ENCODE measurements at regions not wholly inside any gene's neighbourhood (a gene's known extent, or its start where the extent isn't known, plus 50 kb on each side); places are given as distances from the start of the nearest gene placed in this dataset.
A peak's percentile ranks its signal among the peaks of the same experiment; 100 is the strongest.

DNA sequence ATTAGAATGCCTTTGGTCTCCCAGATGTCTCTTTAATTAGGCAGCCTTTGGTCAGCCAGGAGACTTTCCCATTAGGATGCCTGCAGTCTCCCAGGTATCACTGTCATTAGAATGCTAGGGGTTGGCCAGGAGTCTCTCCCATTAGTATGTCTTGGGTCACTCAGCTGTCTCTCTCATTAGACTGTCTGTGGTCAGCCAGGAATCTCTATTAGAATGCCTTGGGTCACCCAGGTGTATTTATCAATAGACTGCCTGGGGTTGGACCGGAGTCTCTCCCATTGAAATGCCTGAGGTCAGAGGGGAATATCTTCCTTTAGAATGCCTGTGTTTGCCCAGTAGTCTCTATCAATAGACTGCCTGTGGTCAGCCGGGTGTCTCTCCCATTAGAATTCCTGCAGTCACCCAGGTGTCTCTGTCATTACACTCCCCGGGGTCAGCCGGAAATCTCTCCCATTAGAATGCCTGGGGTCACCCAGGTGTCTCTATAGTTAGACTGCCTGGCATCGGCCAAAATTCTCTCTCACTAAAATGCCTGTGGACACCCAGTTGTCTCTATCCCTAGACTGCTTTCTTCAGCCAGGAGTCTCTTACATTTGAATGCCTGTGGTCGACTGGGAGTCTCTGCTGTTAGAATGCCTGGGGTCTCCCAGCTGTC is 1460.3 kb downstream of the UQCRFS1 start:
- WGBS, 10 experiments: 20 to 100% (median 67%) methylated on average over 1 to 4 of the region's 6 CpGs; no CpG with 5 or more reads in 3 of the 10 experiments
- no peak overlapping the region for H3K4me3 ChIP-seq
- no peak overlapping the region for H3K27ac ChIP-seq
- ATAC-seq (replicated peaks in 6 of 8): peak in 1 of 8 experiments; percentile 11
- H3K4me1 ChIP-seq (replicated peaks in 1 of 2): peaks cover 0 to 1% of the 10 kb centered on the region in 2 donors
- in situ Hi-C loops (cut with MboI; ENCODE audit: low pct_unique_long_range_greater_than_20kb in 2 of 9, low sequenced_read_pairs in 9 of 9, unreplicated experiment in 9 of 9): no loop called here

DNA sequence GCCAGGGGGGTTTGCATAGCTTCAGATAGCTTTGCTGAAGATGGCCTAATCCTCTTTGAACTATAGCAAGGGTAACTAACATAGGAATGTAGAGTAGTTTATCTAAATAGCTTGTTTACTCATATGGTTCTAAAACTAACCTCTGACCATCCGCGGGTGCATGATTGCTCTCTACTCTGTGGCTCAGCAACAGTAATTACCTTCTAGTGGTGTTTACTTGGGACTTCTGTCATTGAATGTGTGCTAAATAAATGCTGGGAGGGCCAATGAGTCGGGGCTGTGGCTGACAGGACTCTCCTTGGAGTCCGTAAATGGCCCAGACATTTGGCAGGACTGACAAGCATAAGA is 1461.9 kb downstream of the UQCRFS1 start:
- peaks cover 0 to 5% of the 10 kb centered on the region in 2 donors for H3K4me1 ChIP-seq (replicated peaks in 1 of 2)
- in situ Hi-C loops (cut with MboI; ENCODE audit: low pct_unique_long_range_greater_than_20kb in 2 of 9, low sequenced_read_pairs in 9 of 9, unreplicated experiment in 9 of 9): no loop called here
- 43 to 88% (median 67%) methylated on average over 1 to 4 of the region's 4 CpGs; no CpG with 5 or more reads in 2 of the 10 experiments for WGBS, 10 experiments
- H3K4me3 ChIP-seq: no peak overlapping the region
- H3K27ac ChIP-seq: no peak overlapping the region
- ATAC-seq (replicated peaks in 6 of 8): no peak

DNA sequence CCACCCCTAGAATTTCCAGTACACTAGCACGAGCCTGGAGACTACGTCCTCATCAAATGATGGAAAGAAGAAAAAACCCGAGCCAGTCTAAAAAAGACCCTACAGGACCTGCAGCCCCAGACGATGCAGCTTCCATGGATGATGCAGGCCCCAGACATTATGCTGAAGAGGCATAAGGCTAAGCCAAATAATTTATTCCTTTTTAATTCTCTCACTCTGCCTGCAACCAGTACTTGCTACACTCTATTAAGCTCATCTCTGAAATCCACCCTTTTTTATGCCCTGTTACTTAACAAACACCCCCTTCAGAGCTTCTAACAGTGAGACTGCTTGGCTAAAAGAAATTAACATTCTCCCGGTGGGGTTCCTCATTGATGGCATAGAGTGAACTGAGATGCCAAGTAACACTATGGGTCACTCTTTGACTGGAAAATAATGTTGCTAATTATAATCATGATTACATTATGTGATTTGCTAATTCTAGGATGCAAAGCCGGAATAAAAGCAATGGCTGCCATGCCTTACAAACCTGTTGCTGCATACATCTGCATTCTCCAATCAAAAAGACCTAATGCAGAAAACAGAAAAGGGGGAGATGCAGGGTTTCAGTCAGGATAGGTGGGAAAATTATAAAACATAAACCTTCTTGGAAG is 1462.4 kb downstream of the UQCRFS1 start:
- H3K4me3 ChIP-seq: no peak overlapping the region
- in situ Hi-C loops (cut with MboI; ENCODE audit: low pct_unique_long_range_greater_than_20kb in 2 of 9, low sequenced_read_pairs in 9 of 9, unreplicated experiment in 9 of 9): no loop called here
- no peak overlapping the region for H3K27ac ChIP-seq
- peak in 6 of 8 experiments; percentile 30 to 72 (median 58) for ATAC-seq (replicated peaks in 6 of 8)
- WGBS, 10 experiments: 37 to 81% (median 58%) methylated on average over 2 to 6 of the region's 6 CpGs
- H3K4me1 ChIP-seq (replicated peaks in 1 of 2): peaks cover 0 to 5% of the 10 kb centered on the region in 2 donors

DNA sequence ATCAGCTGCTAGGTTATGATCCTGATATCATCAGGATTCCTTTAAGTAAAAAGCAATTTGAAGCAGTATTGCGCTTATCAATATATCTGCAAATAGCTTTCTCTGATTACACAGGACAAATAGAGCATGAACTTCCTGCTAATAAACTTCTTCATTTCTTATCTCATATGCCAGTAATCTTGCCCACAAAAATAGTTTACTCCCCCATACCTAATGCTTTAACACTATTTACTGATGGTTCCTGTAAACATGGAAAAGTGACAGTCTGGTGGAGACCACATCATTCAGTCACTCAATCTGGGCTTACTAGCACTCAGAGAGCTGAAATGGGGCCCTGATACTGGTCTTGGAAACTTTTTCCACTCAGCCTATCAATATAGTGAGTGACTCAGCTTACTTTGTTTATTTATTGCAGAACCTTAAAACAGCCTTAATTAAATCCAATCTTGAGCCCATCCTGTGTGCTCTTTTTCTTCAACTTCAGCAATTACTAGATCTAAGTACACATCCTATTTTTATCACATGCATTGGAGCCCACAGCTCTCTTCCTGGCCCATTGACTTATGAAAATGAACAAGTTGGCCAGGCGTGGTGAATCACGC is 1464.3 kb downstream of the UQCRFS1 start:
- in situ Hi-C loops (cut with MboI; ENCODE audit: low pct_unique_long_range_greater_than_20kb in 2 of 9, low sequenced_read_pairs in 9 of 9, unreplicated experiment in 9 of 9): no loop called here
- WGBS, 10 experiments: 88 to 100% (median 100%) methylated on average over 2 to 3 of the region's 3 CpGs; no CpG with 5 or more reads in 3 of the 10 experiments
- Histone ChIP-seq H3K4me1 (replicated peaks in 1 of 2) (peaks cover 0 to 5% of the 10 kb centered on the region in 2 donors), H3K27ac (no peak overlapping the region), H3K4me3 (no peak overlapping the region)
- no peak for ATAC-seq (replicated peaks in 6 of 8)

DNA sequence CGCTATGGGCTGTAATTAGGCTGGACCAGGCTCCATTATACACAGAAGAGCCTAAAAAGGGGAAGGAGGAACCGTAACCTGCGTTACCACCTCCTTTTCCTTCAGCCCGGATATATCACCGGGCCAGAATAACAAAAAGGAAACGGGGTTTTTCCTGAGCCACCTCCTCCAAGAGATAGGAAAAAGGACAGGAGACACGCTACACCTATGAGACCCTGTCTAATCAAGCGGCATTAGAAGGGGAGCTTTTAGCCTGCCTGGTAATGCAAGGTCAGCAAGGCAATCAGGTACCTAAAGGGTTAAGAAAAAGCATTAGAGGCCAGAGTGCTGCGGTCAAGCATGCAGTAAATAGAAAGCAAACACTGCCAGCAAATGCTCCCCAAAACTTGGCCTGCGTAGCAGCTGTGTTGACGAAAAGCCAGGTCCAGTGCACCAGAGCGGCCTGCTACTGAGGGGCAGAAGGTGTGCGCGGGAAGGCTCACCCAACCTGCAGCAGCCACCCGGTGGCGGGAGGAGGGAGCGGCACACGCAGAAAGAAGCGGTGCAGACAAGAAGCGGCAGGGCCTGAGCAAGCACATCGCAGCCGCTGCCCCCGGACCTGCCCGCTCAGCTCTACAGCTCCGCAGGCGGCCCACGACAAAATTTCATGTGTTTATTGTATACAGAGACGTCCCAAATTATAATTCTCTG is 1466.1 kb downstream of the UQCRFS1 start:
- peak in 7 of 8 experiments; percentile 36 to 83 (median 70) for ATAC-seq (replicated peaks in 6 of 8)
- H3K4me3 ChIP-seq: peak overlapping the region in 1 of 5 donors; percentile 8
- H3K27ac ChIP-seq: no peak overlapping the region
- 0 to 78% (median 46%) methylated on average over 1 to 20 of the region's 28 CpGs; no CpG with 5 or more reads in 1 of the 10 experiments for WGBS, 10 experiments
- H3K4me1 ChIP-seq (replicated peaks in 1 of 2): peaks cover 0 to 5% of the 10 kb centered on the region in 2 donors
- in situ Hi-C loops (cut with MboI; ENCODE audit: low pct_unique_long_range_greater_than_20kb in 2 of 9, low sequenced_read_pairs in 9 of 9, unreplicated experiment in 9 of 9): no loop called here

DNA sequence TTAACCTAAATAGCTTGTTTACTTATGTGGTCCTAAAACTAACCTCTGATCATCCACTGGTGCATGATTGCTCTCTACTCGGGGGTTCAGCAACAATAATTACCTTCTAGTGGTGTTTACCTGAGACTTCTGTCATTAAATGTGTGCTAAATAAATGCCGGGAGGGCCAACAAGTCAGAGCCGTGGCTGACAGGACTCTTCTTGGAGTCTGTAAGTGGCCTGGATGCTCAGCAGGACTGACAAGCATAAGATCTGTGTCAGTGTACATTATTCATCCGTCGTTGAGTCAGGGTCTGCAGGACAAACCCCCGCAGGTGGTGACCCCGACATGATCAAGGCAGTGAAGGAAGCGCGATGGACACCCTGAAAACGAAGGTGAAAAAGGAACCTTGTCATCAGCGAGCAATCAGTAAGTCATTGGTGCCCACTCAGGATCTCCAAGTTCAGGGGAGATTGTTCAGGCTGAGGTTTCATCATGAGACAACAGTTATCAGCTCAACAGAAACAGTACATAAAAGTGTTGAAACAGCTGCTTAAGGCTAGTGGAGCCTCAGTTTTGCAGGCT is 1466.9 kb downstream of the UQCRFS1 start:
- peaks cover 0 to 5% of the 10 kb centered on the region in 2 donors for H3K4me1 ChIP-seq (replicated peaks in 1 of 2)
- in situ Hi-C loops (cut with MboI; ENCODE audit: low pct_unique_long_range_greater_than_20kb in 2 of 9, low sequenced_read_pairs in 9 of 9, unreplicated experiment in 9 of 9): no loop called here
- H3K4me3 ChIP-seq: no peak overlapping the region
- no peak overlapping the region for H3K27ac ChIP-seq
- 67 to 100% (median 79%) methylated on average over 1 to 6 of the region's 11 CpGs; no CpG with 5 or more reads in 3 of the 10 experiments for WGBS, 10 experiments
- no peak for ATAC-seq (replicated peaks in 6 of 8)

DNA sequence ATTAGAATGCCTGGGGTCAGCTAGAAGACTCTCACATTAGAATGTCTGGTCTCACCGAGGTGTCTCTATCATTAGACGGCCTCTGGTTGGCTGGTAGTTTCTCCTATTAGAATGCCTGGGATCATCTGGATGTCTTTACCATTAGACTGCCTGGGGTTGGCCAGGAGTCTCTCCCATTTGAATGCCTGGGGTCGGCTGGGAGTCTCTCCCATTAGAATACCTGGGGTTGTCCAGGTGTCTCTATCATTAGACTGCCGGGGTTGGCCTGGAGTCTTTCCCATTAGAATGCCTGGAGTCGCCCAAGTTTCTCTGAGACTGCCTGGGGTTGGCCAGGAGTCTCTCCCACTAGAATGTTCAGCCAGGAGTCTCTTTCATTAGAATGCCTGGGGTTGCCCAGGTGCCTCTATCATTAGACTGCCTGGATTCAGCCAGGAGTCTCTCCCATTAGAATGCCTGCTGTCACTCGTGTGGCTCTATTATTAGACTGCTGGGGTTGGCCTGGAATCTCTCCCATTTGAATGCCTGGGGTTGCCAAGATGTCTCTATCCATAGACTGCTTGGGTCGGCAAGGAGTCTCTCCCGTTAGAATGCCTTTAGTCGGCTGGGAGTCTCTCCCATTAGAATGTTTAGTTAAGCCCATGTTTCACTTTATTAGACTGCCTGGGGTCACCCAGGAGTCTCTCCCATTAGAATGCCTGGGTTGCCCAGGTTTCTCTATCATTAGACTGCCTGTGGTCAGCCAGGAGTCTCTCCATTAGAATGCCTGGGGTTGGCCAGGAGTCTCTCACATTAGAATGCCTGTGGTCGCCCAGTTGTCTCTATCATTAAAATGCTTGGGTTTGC is 1467.8 kb downstream of the UQCRFS1 start:
- H3K27ac ChIP-seq: no peak overlapping the region
- in situ Hi-C loops (cut with MboI; ENCODE audit: low pct_unique_long_range_greater_than_20kb in 2 of 9, low sequenced_read_pairs in 9 of 9, unreplicated experiment in 9 of 9): no loop called here
- H3K4me3 ChIP-seq: no peak overlapping the region
- H3K4me1 ChIP-seq (replicated peaks in 1 of 2): peaks cover 0 to 5% of the 10 kb centered on the region in 2 donors
- WGBS, 10 experiments: 75 to 100% (median 82%) methylated on average over 1 to 5 of the region's 10 CpGs; no CpG with 5 or more reads in 4 of the 10 experiments
- ATAC-seq (replicated peaks in 6 of 8): peak in 2 of 8 experiments; percentile 13 to 87

DNA sequence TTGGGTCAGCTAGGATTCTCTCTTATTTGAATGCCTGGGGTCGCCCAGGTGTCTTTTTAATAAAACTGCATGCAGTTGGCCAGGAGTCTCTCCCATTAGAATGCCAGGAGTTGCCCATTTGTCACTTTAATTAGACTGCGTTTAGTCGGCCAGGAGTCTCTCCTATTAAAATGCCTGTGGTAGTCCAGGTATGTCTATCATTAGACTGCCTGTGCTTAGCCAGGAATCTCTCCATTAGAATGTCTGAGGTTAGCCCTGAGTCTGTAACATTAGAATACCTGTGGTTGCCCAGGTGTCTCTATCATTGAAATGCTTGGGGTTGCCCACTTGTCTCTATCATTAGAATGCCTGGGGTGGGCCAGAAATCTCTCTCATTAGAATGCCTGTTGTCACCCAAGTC is 1470.9 kb downstream of the UQCRFS1 start:
- ATAC-seq (replicated peaks in 6 of 8): no peak
- Histone ChIP-seq H3K4me1 (replicated peaks in 1 of 2) (peaks cover 0 to 3% of the 10 kb centered on the region in 2 donors), H3K4me3 (no peak overlapping the region), H3K27ac (no peak overlapping the region)
- in situ Hi-C loops (cut with MboI; ENCODE audit: low pct_unique_long_range_greater_than_20kb in 2 of 9, low sequenced_read_pairs in 9 of 9, unreplicated experiment in 9 of 9): no loop called here
- 17 to 100% (median 55%) methylated on average over 1 to 2 of the region's 3 CpGs; no CpG with 5 or more reads in 6 of the 10 experiments for WGBS, 10 experiments

DNA sequence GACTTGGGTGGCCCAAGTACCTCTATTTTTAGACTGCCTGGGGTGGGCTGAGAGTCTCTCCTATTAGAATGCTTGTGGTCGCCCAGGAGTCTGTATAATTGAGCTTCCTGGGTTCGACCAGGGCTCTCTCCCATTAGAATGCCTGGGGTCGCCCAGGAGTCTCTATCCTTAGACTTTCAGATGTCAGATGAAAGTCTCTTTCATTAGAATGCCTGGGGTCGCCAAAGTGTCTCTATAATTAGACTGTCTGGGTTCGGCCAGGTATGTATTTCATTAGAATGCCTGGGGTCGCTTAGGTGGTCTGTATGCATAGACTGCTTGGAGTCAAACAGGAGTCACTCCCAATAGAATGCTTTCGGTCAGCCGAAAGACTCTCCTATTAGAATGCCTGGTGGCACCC is 1471.7 kb downstream of the UQCRFS1 start:
- Histone ChIP-seq H3K4me3 (no peak overlapping the region), H3K27ac (no peak overlapping the region), H3K4me1 (replicated peaks in 1 of 2) (no peaks in the 10 kb centered on the region)
- in situ Hi-C loops (cut with MboI; ENCODE audit: low pct_unique_long_range_greater_than_20kb in 2 of 9, low sequenced_read_pairs in 9 of 9, unreplicated experiment in 9 of 9): no loop called here
- 40 to 95% (median 85%) methylated on average over 1 to 7 of the region's 8 CpGs; no CpG with 5 or more reads in 6 of the 10 experiments for WGBS, 10 experiments
- no peak for ATAC-seq (replicated peaks in 6 of 8)

DNA sequence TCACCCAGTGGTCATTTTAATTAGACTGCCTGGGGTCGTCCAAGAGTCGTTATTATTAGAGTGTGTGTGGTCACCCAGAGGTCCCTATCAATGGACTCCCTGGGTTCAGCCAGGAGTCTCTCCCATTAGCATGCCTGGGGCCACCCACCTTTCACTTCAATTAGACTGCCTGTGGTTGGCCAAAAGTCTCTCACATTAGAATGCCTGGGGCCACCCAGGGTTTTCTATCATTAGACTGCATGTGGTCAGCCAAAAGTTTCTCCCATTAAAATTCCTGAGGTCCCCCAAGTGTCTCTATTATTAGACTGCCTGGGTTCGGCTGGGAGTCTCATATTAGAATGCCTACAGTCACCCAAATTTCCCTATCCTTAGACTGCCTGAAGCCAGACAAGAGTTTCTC is 1472.6 kb downstream of the UQCRFS1 start:
- Histone ChIP-seq H3K4me3 (no peak overlapping the region), H3K4me1 (replicated peaks in 1 of 2) (no peaks in the 10 kb centered on the region), H3K27ac (no peak overlapping the region)
- in situ Hi-C loops (cut with MboI; ENCODE audit: low pct_unique_long_range_greater_than_20kb in 2 of 9, low sequenced_read_pairs in 9 of 9, unreplicated experiment in 9 of 9): no loop called here
- WGBS, 10 experiments: 57 to 100% (median 92%) methylated on average over 1 to 2 of the region's 3 CpGs; no CpG with 5 or more reads in 4 of the 10 experiments
- ATAC-seq (replicated peaks in 6 of 8): no peak

DNA sequence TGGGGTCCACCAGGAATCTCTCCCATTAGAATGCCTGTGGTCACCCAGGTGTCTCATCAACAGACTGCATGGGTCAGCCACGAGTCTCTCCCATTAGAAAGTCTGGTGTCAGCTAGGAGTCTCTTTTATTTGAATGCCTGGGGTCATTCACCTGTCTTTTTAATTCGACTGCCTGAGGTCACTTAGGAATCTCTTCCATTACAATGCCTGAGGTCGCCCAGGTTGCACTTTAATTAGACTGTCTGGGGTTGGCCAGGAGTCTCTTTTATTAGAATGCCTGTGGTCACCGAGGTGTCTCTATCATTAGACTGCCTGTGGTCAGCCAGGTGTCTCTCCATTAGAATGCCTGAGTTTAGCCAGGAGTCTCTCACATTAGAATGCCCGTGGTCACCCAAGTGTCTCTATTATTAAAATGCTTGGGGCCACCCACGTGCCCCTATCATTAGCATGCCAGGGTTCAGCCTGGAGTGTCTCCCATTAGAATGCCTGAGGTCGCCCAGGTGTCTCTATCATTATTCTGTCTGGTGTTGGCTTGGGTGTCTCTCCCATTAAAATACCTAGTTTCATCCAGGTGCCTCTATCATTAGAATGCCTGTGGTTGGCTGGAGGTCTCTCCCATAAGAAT is 1474.3 kb downstream of the UQCRFS1 start:
- H3K4me1 ChIP-seq (replicated peaks in 1 of 2): no peaks in the 10 kb centered on the region
- in situ Hi-C loops (cut with MboI; ENCODE audit: low pct_unique_long_range_greater_than_20kb in 2 of 9, low sequenced_read_pairs in 9 of 9, unreplicated experiment in 9 of 9): no loop called here
- H3K4me3 ChIP-seq: no peak overlapping the region
- WGBS, 10 experiments: 20 to 100% (median 65%) methylated on average over 1 to 6 of the region's 7 CpGs; no CpG with 5 or more reads in 2 of the 10 experiments
- no peak overlapping the region for H3K27ac ChIP-seq
- no peak for ATAC-seq (replicated peaks in 6 of 8)

DNA sequence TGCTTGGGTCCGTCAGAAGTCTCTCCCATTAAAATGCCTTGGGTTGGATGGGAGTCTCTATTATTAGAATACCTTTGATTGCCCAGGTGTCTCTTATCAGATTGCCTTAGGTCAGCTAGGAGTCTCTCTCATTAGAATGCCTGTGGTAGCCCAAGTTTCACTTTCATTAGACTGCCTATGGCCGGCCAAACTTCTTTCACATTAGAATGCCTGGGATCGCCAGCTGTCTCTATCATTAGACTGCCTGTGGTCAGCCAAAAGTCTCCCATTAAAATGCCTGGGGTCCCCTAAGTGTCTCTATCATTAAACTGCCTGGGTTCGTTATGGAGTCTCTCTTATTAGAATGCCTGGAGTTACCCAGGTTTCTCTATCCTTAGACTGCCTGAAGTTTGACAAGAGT is 1476.7 kb downstream of the UQCRFS1 start:
- in situ Hi-C loops (cut with MboI; ENCODE audit: low pct_unique_long_range_greater_than_20kb in 2 of 9, low sequenced_read_pairs in 9 of 9, unreplicated experiment in 9 of 9): no loop called here
- WGBS, 10 experiments: 77 to 100% (median 87%) methylated on average over 1 to 4 of the region's 4 CpGs; no CpG with 5 or more reads in 4 of the 10 experiments
- Histone ChIP-seq H3K27ac (no peak overlapping the region), H3K4me1 (replicated peaks in 1 of 2) (no peaks in the 10 kb centered on the region), H3K4me3 (no peak overlapping the region)
- no peak for ATAC-seq (replicated peaks in 6 of 8)

All from motor neuron (in vitro differentiated cells).